Smooth muscle cell of the brain vasculature (primary cell): ENCODE measurements at regions not wholly inside any gene's neighbourhood (a gene's known extent, or its start where the extent isn't known, plus 50 kb on each side); places are given as distances from the start of the nearest gene placed in this dataset.
"Not testable (repeated sequence)": the region's sequence is repeated elsewhere in the genome, so short reads cannot be mapped to it uniquely, and the experiment has no call there.

Source experiments
- DNase-seq: peaks from one replicate; pipeline ENCODE4 v3.0.0-alpha.2; 2012; ENCODE audit warnings: low read depth, low spot score

DNA sequence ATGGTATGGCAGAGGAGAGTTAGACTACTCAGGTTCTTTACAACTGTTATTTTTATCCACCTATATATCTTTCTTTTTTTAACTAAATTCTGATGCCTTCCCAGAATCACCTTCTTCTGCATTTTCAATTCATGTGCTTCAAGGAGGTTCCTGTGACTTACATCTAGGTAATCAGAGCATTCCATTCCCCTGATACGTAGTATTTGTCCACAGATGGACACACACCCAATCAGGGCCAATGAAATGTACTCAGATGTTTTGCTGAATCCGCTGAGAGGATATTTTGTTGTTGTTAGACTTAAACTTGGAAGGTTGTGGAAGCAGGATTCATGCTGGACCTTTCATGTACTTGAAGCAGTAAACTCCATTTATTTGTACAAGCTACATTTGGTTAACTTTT lies 159.4 kb upstream of the FER start:
- no peak for DNase-seq

DNA sequence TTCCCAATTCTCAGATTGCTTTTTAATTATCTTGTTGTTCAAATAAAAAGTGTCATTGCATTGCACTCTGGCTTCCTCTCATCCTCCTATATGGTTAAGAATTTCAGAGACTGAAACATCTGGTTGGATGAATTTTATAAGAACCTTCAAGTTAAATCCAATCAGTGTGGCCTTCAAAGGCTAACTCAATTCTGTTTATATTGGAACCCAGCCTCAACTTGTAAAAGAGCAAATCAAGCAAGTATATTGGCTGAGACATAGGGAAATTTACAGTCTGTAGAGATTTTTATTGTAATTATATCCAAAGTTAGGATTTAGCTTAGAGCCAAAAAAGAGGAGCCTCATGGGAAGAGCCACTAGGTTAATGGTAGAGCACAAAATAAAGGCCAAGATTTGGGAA lies 159.9 kb upstream of the FER start:
- no peak for DNase-seq

- no peak for DNase-seq
These were observed 166.7 kb upstream of the FER start for GRCh38 chr5:108581026-108581425.

DNA sequence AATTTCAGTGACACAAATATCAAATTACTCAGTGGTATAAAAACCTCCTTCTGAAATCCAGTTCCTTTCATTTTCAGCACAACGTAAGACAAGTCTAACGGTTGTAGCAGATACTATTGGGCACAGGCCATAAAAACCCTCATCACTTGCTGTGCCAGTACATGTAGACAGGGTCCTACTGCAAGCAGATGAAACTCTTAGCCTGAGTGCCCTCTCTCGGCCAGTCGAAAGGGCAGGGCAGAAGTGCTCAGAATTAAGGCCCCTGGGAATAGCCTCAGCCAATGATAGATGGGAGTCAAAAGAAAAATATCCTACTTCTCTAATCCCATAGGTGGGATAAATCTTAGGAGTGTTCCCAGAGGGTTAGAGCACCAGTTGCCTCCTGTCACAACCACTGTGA lies 168.5 kb upstream of the FER start:
- DNase-seq: no peak

GRCh38 chr5:108578791-108579190 lies 168.9 kb upstream of the FER start:
- no peak for DNase-seq

- no peak for DNase-seq
These were observed 180.3 kb upstream of the FER start for GRCh38 chr5:108567429-108567828.

DNA sequence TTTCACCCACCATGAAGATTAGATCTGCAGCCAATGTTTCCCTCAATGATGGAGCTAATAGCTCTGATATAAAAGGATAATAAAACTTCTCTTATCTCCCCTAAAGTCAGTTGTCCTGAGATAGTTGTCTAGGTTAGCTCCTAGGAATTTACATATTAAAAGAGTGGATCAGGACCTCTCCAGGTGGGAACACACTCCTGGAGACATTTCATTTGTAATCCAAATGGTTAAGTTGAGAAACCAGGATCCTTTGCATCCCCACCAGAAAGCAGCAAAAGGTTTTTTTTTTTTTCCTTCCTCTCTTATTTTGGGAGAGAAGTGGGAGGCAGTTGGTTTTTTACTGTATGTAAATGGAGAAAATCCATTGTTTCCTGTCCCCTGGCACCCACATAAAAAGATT lies 182.5 kb upstream of the FBXL17 start:
- no peak for DNase-seq

DNA sequence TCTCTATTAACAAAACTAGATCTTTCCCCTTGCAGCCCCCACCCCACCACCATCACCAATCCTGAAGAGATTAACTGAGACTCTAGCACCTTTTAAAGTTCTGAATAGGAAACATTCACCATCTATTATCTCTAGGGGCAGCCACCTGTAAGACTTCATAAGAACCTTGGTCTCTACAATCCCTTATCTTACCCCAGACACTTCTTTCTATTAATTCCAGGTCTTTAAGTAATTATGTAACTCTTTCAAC lies 180.2 kb upstream of the FBXL17 start:
- no peak for DNase-seq

DNA sequence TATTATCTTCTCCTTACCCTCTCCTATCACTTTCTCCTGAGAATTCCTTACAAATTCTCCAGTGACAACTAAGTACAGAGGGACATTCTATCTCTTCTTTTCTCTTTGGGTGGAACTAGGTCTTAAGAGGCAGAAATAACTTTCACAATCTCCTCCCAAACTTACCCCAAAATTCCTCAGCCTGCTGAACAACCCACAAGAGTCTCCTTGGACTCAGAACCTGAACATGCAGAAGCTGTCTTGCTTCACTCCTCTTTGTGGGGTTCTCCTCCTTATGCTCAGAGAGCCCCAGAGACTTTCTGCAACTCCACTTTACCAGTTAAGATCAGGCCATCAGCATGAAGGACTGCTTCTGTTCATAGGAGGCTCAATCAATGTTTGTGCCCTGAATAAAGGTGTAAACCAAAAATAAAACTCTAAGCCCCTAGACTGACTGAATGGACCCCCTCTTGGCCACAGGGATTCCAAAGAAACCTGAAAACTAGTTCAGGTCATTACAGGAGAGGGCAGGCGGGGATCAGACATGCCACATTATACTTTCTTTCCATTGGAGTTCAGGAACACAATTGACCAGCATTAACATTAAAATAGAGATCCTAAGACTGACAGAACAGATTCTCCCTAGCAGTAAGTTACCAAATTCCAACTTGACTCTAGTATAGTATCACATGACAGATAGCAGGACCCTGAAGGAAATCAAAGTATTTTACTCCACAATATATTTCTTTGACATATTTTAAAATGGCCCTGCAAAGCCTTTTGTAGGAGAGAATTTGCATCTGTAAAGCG lies 179.7 kb upstream of the FBXL17 start:
- no peak for DNase-seq

DNA sequence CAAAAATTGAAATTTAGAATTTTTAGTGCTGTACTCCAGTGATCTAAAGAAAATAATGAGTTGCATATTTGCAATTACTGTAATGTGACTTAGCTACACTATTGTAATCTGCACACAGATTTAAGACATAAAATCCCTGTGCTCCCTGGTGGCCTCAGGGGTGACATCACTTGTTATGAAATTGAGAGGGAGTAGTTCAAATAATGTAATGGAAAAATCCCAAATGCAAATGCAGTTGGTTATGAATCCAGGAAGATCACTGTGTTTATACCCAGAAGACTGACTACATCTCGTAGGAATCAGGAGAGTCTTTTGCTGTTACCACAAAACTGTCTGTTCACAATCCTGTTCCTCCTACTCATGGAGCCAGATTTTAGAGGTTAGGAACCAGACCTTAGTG lies 178.7 kb upstream of the FBXL17 start:
- DNase-seq: no peak

- DNase-seq: no peak
These were observed 178.3 kb upstream of the FBXL17 start for GRCh38 chr5:108560166-108560565.

DNA sequence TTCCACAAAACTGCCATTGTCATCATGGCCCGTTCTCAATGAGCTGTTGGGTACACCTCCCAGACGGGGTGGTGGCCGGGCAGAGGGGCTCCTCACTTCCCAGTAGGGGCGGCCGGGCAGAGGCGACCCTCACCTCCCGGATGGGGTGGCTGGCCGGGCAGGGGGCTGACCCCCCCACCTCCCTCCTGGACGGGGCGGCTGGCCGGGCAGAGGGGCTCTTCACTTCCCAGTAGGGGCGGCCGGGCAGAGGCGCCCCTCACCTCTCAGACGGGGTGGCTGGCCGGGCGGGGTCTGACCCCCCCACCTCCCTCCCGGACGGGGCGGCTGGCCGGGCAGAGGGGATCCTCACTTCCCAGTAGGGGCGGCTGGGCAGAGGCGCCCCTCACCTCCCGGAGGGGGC lies 176.9 kb upstream of the FBXL17 start:
- DNase-seq: not testable (repeated sequence)

DNA sequence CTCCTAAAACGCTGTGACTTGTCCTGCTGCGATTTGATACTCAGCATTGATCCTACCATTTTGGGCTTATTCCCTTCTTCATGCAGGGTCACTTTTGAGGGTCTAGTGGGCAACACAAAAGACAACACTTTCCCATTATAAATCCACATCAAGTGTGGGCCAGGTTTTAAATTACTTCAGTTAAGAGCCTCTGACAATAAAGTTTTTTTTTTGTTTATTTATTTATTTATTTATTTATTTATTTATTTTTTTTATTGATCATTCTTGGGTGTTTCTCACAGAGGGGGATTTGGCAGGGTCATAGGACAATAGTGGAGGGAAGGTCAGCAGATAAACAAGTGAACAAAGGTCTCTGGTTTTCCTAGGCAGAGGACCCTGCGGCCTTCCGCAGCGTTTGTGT lies 176.2 kb upstream of the FBXL17 start:
- DNase-seq: not testable (repeated sequence)

DNA sequence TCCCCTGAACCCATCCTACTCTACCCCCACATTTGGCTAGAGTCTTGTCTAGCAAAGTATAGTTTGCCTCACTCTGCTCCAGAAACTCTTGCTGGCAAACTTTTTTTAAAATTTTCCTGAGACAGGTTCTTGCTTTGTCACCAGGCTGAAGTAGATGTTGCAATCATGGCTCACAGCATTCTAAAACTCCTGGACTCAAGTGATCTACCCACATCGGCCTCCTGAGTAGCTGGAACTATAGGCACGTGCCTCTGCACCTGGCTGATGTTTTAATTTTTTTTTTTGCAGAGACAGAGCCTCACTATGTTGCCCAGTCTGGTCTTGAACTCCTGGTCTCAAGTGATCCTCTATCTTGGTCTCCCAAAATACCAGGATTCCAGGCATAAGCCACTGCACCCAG lies 175.8 kb upstream of the FBXL17 start:
- no peak for DNase-seq

GRCh38 chr5:108556441-108557145 lies 174.7 kb upstream of the FBXL17 start:
- no peak for DNase-seq

GRCh38 chr5:108548684-108549596 lies 167.0 kb upstream of the FBXL17 start:
- DNase-seq: no peak

GRCh38 chr5:108546939-108547338 lies 165.0 kb upstream of the FBXL17 start:
- no peak for DNase-seq

- no peak for DNase-seq
These were observed 163.4 kb upstream of the FBXL17 start for GRCh38 chr5:108545301-108545700.

- DNase-seq: no peak
These were observed 161.6 kb upstream of the FBXL17 start for GRCh38 chr5:108543486-108543885.

- DNase-seq: no peak
These were observed 159.9 kb upstream of the FBXL17 start for GRCh38 chr5:108541836-108542235.

GRCh38 chr5:108536321-108536720 lies 154.4 kb upstream of the FBXL17 start:
- no peak for DNase-seq

- DNase-seq: not testable (repeated sequence)
These were observed 150.2 kb upstream of the FBXL17 start for GRCh38 chr5:108532129-108532445.
